Adrenal gland (tissue), 9 donors: ENCODE measurements at regions not wholly inside any gene's neighbourhood (a gene's known extent, or its start where the extent isn't known, plus 50 kb on each side); places are given as distances from the start of the nearest gene placed in this dataset.

Source experiments
- DNase-seq, 7 donors: peaks; one replicate each; pipeline ENCODE4 v3.0.0-alpha.2; 2019 to 2020
- H3K27ac ChIP-seq, 5 donors: fragments of 200-600 bp; sonication (generic) in 4 of 5; 1 replicate in 3 of 5; 2 replicates in 2 of 5; pipeline versions ENCODE4 v1.5.1 to v1.8.0; 2016 to 2020; ENCODE audit warnings: mild to moderate bottlenecking in 1 of 5
- H3K27me3 ChIP-seq: fragments of 200-600 bp; 2 replicates; pipeline ENCODE4 v1.8.0; 2021
- H3K36me3 ChIP-seq, 2 donors: fragments of 200-600 bp; replicated peaks in 1 of 2; 1 replicate in 1 of 2; 2 replicates in 1 of 2; pipeline versions ENCODE4 v1.5.1 to v1.8.0; 2018 to 2022
- H3K4me1 ChIP-seq, 2 donors: fragments of 200-600 bp; replicated peaks in 1 of 2; 1 replicate in 1 of 2; 2 replicates in 1 of 2; pipeline versions ENCODE4 v1.5.1 to v1.8.0; 2018 to 2021
- H3K4me3 ChIP-seq, 4 donors: fragments of 200-600 bp; sonication (generic) in 3 of 4; one replicate each; pipeline ENCODE4 v1.5.1; 2016 to 2018
- H3K9me3 ChIP-seq, 3 donors: fragments of 200-600 bp; sonication (generic) in 1 of 3; replicated peaks in 1 of 3; 1 replicate in 2 of 3; 2 replicates in 1 of 3; pipeline versions ENCODE4 v1.5.1 to v1.8.0; 2016 to 2021
- CTCF ChIP-seq, 6 experiments: fragments of 450-650 bp in 4 of 6; fragments of 200-600 bp in 2 of 6; sonication (generic) in 1 of 6; IDR thresholded peaks; 1 replicate in 5 of 6; 2 replicates in 1 of 6; pipeline versions ENCODE4 v1.5.1 to v1.8.0; 2016 to 2021; ENCODE audit warnings: antibody characterized with exemption in 6 of 6, mild to moderate bottlenecking in 2 of 6, moderate library complexity in 1 of 6
- POLR2A ChIP-seq, 2 donors: fragments of 450-650 bp; IDR thresholded peaks; one replicate each; pipeline ENCODE4 v1.6.1; 2017; ENCODE audit warnings: antibody characterized with exemption in 2 of 2, mild to moderate bottlenecking in 2 of 2, moderate library complexity in 1 of 2
- WGBS, 4 donors: extraction: QIAGEN DNeasy Blood & Tissue Kit in 2 of 4; methylation state at CpG; one replicate each; pipeline versions ENCODE4 v1.1.5 to v1.1.7; 2013 to 2017; 5-methylcytosine and 5-hydroxymethylcytosine counted together
- intact Hi-C, 2 donors: fragments of 100-400 bp; cut with DNase I; formaldehyde crosslinking; loops; one replicate each; pipeline versions ENCODE4 v1.14.1 to v1.15.0; 2022 to 2023
- donor health status: healthy with polysubstance abuse.
- donor health status: Bipolar disorder and iron deficiency.
- donor health status: DM: yes; HTN: yes; CAD: no.
- donor health status: DM: no; HTN: no; CAD: no.
- donor health status: DM: no; HTN: no; CAD: no.

GRCh38 chr7:155188821-155189581 lies 108.7 kb upstream of the INSIG1 start:
- no peak overlapping the region for H3K4me3 ChIP-seq
- peaks cover 0 to 17% (median 0%) of the 10 kb centered on the region in 3 donors for H3K9me3 ChIP-seq
- peaks cover 4% of the 10 kb centered on the region for H3K27me3 ChIP-seq
- peak in 1 of 7 donors; percentile 27 for DNase-seq
- no peak overlapping the region for H3K27ac ChIP-seq
- TF ChIP-seq POLR2A (IDR thresholded peaks at IDR 0.05) (no peak), CTCF (IDR thresholded peaks at IDR 0.05) (no peak)
- intact Hi-C loops: no loop called here
- H3K4me1 ChIP-seq: no peaks in the 10 kb centered on the region
- no peaks in the 10 kb centered on the region for H3K36me3 ChIP-seq
- WGBS, 4 donors: 67 to 88% (median 77%) methylated on average over 8 to 13 of the region's 13 CpGs

GRCh38 chr7:155189590-155189989 lies 108.1 kb upstream of the INSIG1 start:
- H3K36me3 ChIP-seq: no peaks in the 10 kb centered on the region
- H3K27ac ChIP-seq: no peak overlapping the region
- H3K4me3 ChIP-seq: no peak overlapping the region
- DNase-seq: no peak
- H3K9me3 ChIP-seq: peaks cover 0 to 16% (median 0%) of the 10 kb centered on the region in 3 donors
- no peak for TF ChIP-seq POLR2A (IDR thresholded peaks at IDR 0.05)
- H3K27me3 ChIP-seq: peaks cover 4% of the 10 kb centered on the region
- no peaks in the 10 kb centered on the region for H3K4me1 ChIP-seq
- WGBS, 4 donors: 71 to 82% (median 75%) methylated on average over 11 to 13 of the region's 13 CpGs
- intact Hi-C loops: no loop called here

- 16 to 21% (median 19%) methylated on average over 25 to 28 of the region's 28 CpGs for WGBS, 4 donors
- H3K4me3 ChIP-seq: no peak overlapping the region
- DNase-seq: peak in 5 of 7 donors; percentile 33 to 62 (median 53)
- peaks cover 0 to 7% (median 0%) of the 10 kb centered on the region in 3 donors for H3K9me3 ChIP-seq
- H3K27me3 ChIP-seq: peaks cover 4% of the 10 kb centered on the region
- no peaks in the 10 kb centered on the region for H3K4me1 ChIP-seq
- TF ChIP-seq POLR2A (IDR thresholded peaks at IDR 0.05) (no peak), CTCF (IDR thresholded peaks at IDR 0.05) (peak; percentile 77 to 94 (median 84))
- H3K27ac ChIP-seq: no peak overlapping the region
- intact Hi-C loops: loop anchor here (2.0 to 10.0 kb wide), 2 partner anchors 154 to 276 kb away; no protein-coding TSS in a partner anchor
- no peaks in the 10 kb centered on the region for H3K36me3 ChIP-seq
Measured at GRCh38 chr7:155190688-155191087, 107.0 kb upstream of the INSIG1 start.

GRCh38 chr7:155191137-155191536 lies 106.5 kb upstream of the INSIG1 start:
- WGBS, 4 donors: 58 to 66% (median 66%) methylated on average over 12 to 14 of the region's 14 CpGs
- intact Hi-C loops: loop anchor here (2.0 to 10.0 kb wide), 2 partner anchors 154 to 276 kb away; no protein-coding TSS in a partner anchor
- no peak overlapping the region for H3K4me3 ChIP-seq
- no peaks in the 10 kb centered on the region for H3K36me3 ChIP-seq
- no peaks in the 10 kb centered on the region for H3K4me1 ChIP-seq
- H3K9me3 ChIP-seq: peaks cover 0 to 2% (median 2%) of the 10 kb centered on the region in 3 donors
- peak in 1 of 7 donors; percentile 39 for DNase-seq
- no peak overlapping the region for H3K27ac ChIP-seq
- no peak for TF ChIP-seq CTCF (IDR thresholded peaks at IDR 0.05)
- TF ChIP-seq POLR2A (IDR thresholded peaks at IDR 0.05): no peak
- H3K27me3 ChIP-seq: peaks cover 4% of the 10 kb centered on the region
